ENCODE measurements at regions not wholly inside any gene's neighbourhood (a gene's known extent, or its start where the extent isn't known, plus 50 kb on each side); places are given as distances from the start of the nearest gene placed in this dataset.

- Histone ChIP-seq H3K36me3 (replicated peaks in 1 of 2; ENCODE audit: control extremely low read depth in 1 of 2, control insufficient read depth in 1 of 2, extremely low read depth in 1 of 2, insufficient read depth in 2 of 2, low read length in 1 of 2) (no peaks in the 10 kb centered on the region), H3K27ac (ENCODE audit: low read length in 2 of 2) (no peak overlapping the region), H3K4me2 (replicated peaks; ENCODE audit: low read depth, low read length, poor library complexity, severe bottlenecking) (no peak overlapping the region), H4K20me1 (ENCODE audit: control insufficient read depth, insufficient read depth, low read length, poor library complexity, severe bottlenecking) (no peaks in the 10 kb centered on the region), H3K79me2 (ENCODE audit: control insufficient read depth, insufficient read depth, low read length) (no peaks in the 10 kb centered on the region), H3K9me3 (ENCODE audit: control extremely low read depth in 1 of 3, control insufficient read depth in 2 of 3, insufficient read depth in 1 of 3, low read length in 2 of 3) (peaks cover 0 to 3% (median 1%) of the 10 kb centered on the region in 3 donors), H3K9ac (ENCODE audit: low read length) (no peak overlapping the region), H3K4me3 (ENCODE audit: control extremely low read depth in 1 of 5, extremely low read depth in 1 of 5, insufficient read depth in 1 of 5, low read depth in 2 of 5, low read length in 4 of 5) (no peak overlapping the region), H3K27me3 (replicated peaks in 1 of 4; ENCODE audit: control extremely low read depth in 1 of 4, control insufficient read depth in 3 of 4, insufficient read depth in 4 of 4, low read length in 3 of 4) (peaks cover 0 to 2% (median 0%) of the 10 kb centered on the region in 4 experiments), H3K4me1 (ENCODE audit: control insufficient read depth in 2 of 2, insufficient read depth in 2 of 2, low read length in 2 of 2) (no peaks in the 10 kb centered on the region), H2AFZ (ENCODE audit: insufficient read depth, low read depth, low read length, poor library complexity, severe bottlenecking) (no peak overlapping the region)
- H3K9me3 Mint-ChIP-seq (ENCODE audit: insufficient read depth), result no peaks in the 10 kb centered on the region
- no peak overlapping the region for H3K4me3 Mint-ChIP-seq
- ChIA-PET CTCF (no interaction called here), POLR2A (no interaction called here)
- peaks cover 17% of the 10 kb centered on the region for H3K27me3 Mint-ChIP-seq
- no peaks in the 10 kb centered on the region for H3K4me1 Mint-ChIP-seq
- no peak for ATAC-seq (ENCODE audit: low read depth)
- no peak for DNase-seq
- intact Hi-C loops (cut with micrococcal nuclease), result no loop called here
- TF ChIP-seq EZH2 (IDR thresholded peaks at IDR 0.05; ENCODE audit: borderline replicate concordance, insufficient read depth, low read depth, low read length, poor library complexity, severe bottlenecking) (no peak), CTCF (IDR thresholded peaks at IDR 0.05) (no peak)
- H3K27ac Mint-ChIP-seq, result no peak overlapping the region
- WGBS (ENCODE audit: insufficient coverage), result no CpG with 5 or more reads among the region's 2 CpGs
Observed at GRCh38 chr1:221454096-221454495, 287.8 kb downstream of the DUSP10 start.

- Histone ChIP-seq H3K79me2 (ENCODE audit: control insufficient read depth, insufficient read depth, low read length) (no peaks in the 10 kb centered on the region), H2AFZ (ENCODE audit: insufficient read depth, low read depth, low read length, poor library complexity, severe bottlenecking) (no peak overlapping the region), H3K27ac (ENCODE audit: low read length in 2 of 2) (no peak overlapping the region), H3K9me3 (ENCODE audit: control extremely low read depth in 1 of 3, control insufficient read depth in 2 of 3, insufficient read depth in 1 of 3, low read length in 2 of 3) (peaks cover 0 to 3% (median 1%) of the 10 kb centered on the region in 3 donors), H3K4me3 (ENCODE audit: control extremely low read depth in 1 of 5, extremely low read depth in 1 of 5, insufficient read depth in 1 of 5, low read depth in 2 of 5, low read length in 4 of 5) (no peak overlapping the region), H4K20me1 (ENCODE audit: control insufficient read depth, insufficient read depth, low read length, poor library complexity, severe bottlenecking) (no peaks in the 10 kb centered on the region), H3K4me1 (ENCODE audit: control insufficient read depth in 2 of 2, insufficient read depth in 2 of 2, low read length in 2 of 2) (no peaks in the 10 kb centered on the region), H3K36me3 (replicated peaks in 1 of 2; ENCODE audit: control extremely low read depth in 1 of 2, control insufficient read depth in 1 of 2, extremely low read depth in 1 of 2, insufficient read depth in 2 of 2, low read length in 1 of 2) (no peaks in the 10 kb centered on the region), H3K4me2 (replicated peaks; ENCODE audit: low read depth, low read length, poor library complexity, severe bottlenecking) (no peak overlapping the region), H3K27me3 (replicated peaks in 1 of 4; ENCODE audit: control extremely low read depth in 1 of 4, control insufficient read depth in 3 of 4, insufficient read depth in 4 of 4, low read length in 3 of 4) (peaks cover 0 to 2% (median 0%) of the 10 kb centered on the region in 4 experiments), H3K9ac (ENCODE audit: low read length) (no peak overlapping the region)
- no peak for ATAC-seq (ENCODE audit: low read depth)
- CTCF ChIA-PET, result interaction anchor here (0.7 kb wide), 1 partner anchor 20 kb away, joined by 3 read pairs; no protein-coding TSS in a partner anchor
- H3K27me3 Mint-ChIP-seq, result peaks cover 17% of the 10 kb centered on the region
- POLR2A ChIA-PET, result no interaction called here
- H3K27ac Mint-ChIP-seq, result no peak overlapping the region
- H3K9me3 Mint-ChIP-seq (ENCODE audit: insufficient read depth), result no peaks in the 10 kb centered on the region
- no peaks in the 10 kb centered on the region for H3K4me1 Mint-ChIP-seq
- H3K4me3 Mint-ChIP-seq, result no peak overlapping the region
- DNase-seq, result no peak
- intact Hi-C loops (cut with micrococcal nuclease), result no loop called here
- no peak for TF ChIP-seq CTCF (IDR thresholded peaks at IDR 0.05)
- TF ChIP-seq EZH2 (IDR thresholded peaks at IDR 0.05; ENCODE audit: borderline replicate concordance, insufficient read depth, low read depth, low read length, poor library complexity, severe bottlenecking), result no peak
- 100% methylated on average over 4 of the region's 4 CpGs for WGBS (ENCODE audit: insufficient coverage)
Observed at GRCh38 chr1:221456918-221457317, 285.0 kb downstream of the DUSP10 start.

All from B cell (primary cell).